GM12892 (cell line): ENCODE measurements at regions not wholly inside any gene's neighbourhood (a gene's known extent, or its start where the extent isn't known, plus 50 kb on each side); places are given as distances from the start of the nearest gene placed in this dataset.

ENCODE experiments used
- POLR2A ChIP-seq: IDR thresholded peaks from 2 replicates; pipeline ENCODE4 v1.6.1; 2011; ENCODE audit warnings: low read depth, low read length, control low read depth
- TAF1 ChIP-seq: IDR thresholded peaks from 2 replicates; pipeline ENCODE4 v1.6.1; 2011; ENCODE audit warnings: low read depth, mild to moderate bottlenecking, control low read depth, low read length, borderline replicate concordance

DNA sequence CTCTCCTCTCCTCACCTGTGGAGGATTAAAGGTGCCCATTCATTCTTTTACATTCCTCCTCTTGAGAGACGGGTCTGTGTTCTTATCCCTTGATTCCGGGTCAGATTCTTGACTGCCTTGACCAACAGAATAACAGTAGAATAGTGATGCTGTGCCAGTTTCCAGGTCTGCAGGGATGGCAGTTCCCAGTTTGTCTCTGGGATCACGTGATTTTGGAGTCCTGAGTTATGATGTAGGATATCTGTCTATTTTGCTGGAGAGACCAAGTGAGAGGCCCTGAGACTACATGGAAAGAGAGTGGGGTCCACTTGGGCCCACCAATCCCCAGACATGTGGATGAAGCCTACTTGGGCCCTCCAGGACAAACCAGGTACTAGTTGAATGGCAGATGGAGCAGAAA, 142.8 kb downstream of the TTC8 start:
- TF ChIP-seq POLR2A (no peak), TAF1 (no peak)
